PFSK-1 (cell line): ENCODE measurements at regions not wholly inside any gene's neighbourhood (a gene's known extent, or its start where the extent isn't known, plus 50 kb on each side); places are given as distances from the start of the nearest gene placed in this dataset.

ENCODE experiments used
- FOXP2 ChIP-seq: optimal IDR thresholded peaks from 2 replicates; pipeline ENCODE3; 2011; ENCODE audit warnings: borderline replicate concordance, control low read depth, inconsistent platforms; ENCODE audit not compliant: insufficient read depth; ENCODE audit errors: extremely low read length, extremely low read depth
- POLR2AphosphoS5 ChIP-seq: IDR thresholded peaks from 2 replicates; pipeline ENCODE4 v1.6.1; 2012; ENCODE audit warnings: low read depth, mild to moderate bottlenecking, control low read depth, low read length, moderate library complexity
- SIN3A ChIP-seq: IDR thresholded peaks from 2 replicates; pipeline ENCODE4 v1.6.1; 2012; ENCODE audit warnings: mild to moderate bottlenecking, low read length, moderate library complexity, borderline replicate concordance; ENCODE audit not compliant: insufficient read depth
- TAF1 ChIP-seq: IDR thresholded peaks from 2 replicates; pipeline ENCODE4 v1.6.1; 2012; ENCODE audit warnings: low read length, control low read depth, borderline replicate concordance; ENCODE audit not compliant: insufficient read depth
- TF ChIP-seq, protein P1 (sequence below), 2 experiments: IDR thresholded peaks; 2 replicates each; pipeline versions ENCODE4 v1.6.1 to v1.8.0; 2011 to 2012; ENCODE audit warnings: low read depth in 2 of 2, low read length in 2 of 2, control low read depth in 1 of 2, inconsistent platforms in 1 of 2, mild to moderate bottlenecking in 1 of 2, moderate library complexity in 1 of 2; ENCODE audit not compliant: insufficient read depth in 1 of 2

DNA sequence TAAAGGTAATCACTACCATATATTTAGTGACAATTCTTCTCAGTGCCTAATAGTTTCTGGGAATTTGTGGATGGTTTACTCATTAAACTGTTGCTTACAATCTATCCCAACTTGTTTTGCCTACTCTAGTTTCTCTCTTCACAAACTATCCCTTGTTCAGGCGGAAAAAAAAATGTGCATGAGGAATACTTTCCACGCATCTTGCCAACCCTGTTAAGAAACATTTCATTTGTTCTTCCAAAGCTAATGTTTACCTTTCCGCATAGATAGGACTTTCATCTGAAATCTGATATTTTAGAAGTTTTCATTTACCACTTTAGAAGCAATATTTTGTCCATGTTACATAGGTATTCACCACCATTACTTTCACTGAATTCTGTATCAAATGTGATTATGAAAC is 191.9 kb downstream of the MDFIC start:
- TF ChIP-seq SIN3A, result no peak
- no peak for TF ChIP-seq POLR2AphosphoS5
- TF ChIP-seq, protein P1, sequence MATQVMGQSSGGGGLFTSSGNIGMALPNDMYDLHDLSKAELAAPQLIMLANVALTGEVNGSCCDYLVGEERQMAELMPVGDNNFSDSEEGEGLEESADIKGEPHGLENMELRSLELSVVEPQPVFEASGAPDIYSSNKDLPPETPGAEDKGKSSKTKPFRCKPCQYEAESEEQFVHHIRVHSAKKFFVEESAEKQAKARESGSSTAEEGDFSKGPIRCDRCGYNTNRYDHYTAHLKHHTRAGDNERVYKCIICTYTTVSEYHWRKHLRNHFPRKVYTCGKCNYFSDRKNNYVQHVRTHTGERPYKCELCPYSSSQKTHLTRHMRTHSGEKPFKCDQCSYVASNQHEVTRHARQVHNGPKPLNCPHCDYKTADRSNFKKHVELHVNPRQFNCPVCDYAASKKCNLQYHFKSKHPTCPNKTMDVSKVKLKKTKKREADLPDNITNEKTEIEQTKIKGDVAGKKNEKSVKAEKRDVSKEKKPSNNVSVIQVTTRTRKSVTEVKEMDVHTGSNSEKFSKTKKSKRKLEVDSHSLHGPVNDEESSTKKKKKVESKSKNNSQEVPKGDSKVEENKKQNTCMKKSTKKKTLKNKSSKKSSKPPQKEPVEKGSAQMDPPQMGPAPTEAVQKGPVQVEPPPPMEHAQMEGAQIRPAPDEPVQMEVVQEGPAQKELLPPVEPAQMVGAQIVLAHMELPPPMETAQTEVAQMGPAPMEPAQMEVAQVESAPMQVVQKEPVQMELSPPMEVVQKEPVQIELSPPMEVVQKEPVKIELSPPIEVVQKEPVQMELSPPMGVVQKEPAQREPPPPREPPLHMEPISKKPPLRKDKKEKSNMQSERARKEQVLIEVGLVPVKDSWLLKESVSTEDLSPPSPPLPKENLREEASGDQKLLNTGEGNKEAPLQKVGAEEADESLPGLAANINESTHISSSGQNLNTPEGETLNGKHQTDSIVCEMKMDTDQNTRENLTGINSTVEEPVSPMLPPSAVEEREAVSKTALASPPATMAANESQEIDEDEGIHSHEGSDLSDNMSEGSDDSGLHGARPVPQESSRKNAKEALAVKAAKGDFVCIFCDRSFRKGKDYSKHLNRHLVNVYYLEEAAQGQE (IDR thresholded peaks at IDR 0.05; ENCODE audit: insufficient read depth in 1 of 2, low read depth in 2 of 2, low read length in 2 of 2), result no peak
- no peak for TF ChIP-seq TAF1
- TF ChIP-seq FOXP2, result no peak
